IgD-negative memory B cell (primary cell): ENCODE measurements at regions not wholly inside any gene's neighbourhood (a gene's known extent, or its start where the extent isn't known, plus 50 kb on each side); places are given as distances from the start of the nearest gene placed in this dataset.
"Not testable (repeated sequence)": the region's sequence is repeated elsewhere in the genome, so short reads cannot be mapped to it uniquely, and the experiment has no call there.

Experiments used
- H3K27ac Mint-ChIP-seq, 3 donors: one replicate each; pipeline ENCODE4 v1.8.0; 2020 to 2022; ENCODE audit warnings: mild to moderate bottlenecking in 3 of 3, mixed read lengths in 3 of 3, moderate library complexity in 1 of 3
- H3K27me3 Mint-ChIP-seq: one replicate; pipeline ENCODE4 v1.8.0; 2021; ENCODE audit warnings: mixed read lengths
- H3K36me3 Mint-ChIP-seq: one replicate; pipeline ENCODE4 v1.8.0; 2020; ENCODE audit warnings: mild to moderate bottlenecking, mixed read lengths
- H3K4me1 Mint-ChIP-seq, 3 donors: one replicate each; pipeline ENCODE4 v1.8.0; 2020 to 2022; ENCODE audit warnings: mixed read lengths in 3 of 3, mild to moderate bottlenecking in 1 of 3
- H3K4me3 Mint-ChIP-seq, 4 donors: one replicate each; pipeline ENCODE4 v1.8.0; 2020 to 2022; ENCODE audit warnings: mild to moderate bottlenecking in 4 of 4, mixed read lengths in 4 of 4, moderate library complexity in 3 of 4
- H3K9me3 Mint-ChIP-seq, 3 donors: one replicate each; pipeline ENCODE4 v1.8.0; 2020 to 2021; ENCODE audit warnings: mixed read lengths in 3 of 3, mild to moderate bottlenecking in 1 of 3

GRCh38 chr5:130337179-130337888 is 433.1 kb downstream of the CHSY3 start:
- Mint-ChIP-seq H3K27me3 (no peaks in the 10 kb centered on the region), H3K36me3 (no peaks in the 10 kb centered on the region), H3K9me3 (peaks cover 0 to 5% (median 0%) of the 10 kb centered on the region in 3 donors), H3K4me3 (no peak overlapping the region), H3K27ac (no peak overlapping the region), H3K4me1 (no peaks in the 10 kb centered on the region)

DNA sequence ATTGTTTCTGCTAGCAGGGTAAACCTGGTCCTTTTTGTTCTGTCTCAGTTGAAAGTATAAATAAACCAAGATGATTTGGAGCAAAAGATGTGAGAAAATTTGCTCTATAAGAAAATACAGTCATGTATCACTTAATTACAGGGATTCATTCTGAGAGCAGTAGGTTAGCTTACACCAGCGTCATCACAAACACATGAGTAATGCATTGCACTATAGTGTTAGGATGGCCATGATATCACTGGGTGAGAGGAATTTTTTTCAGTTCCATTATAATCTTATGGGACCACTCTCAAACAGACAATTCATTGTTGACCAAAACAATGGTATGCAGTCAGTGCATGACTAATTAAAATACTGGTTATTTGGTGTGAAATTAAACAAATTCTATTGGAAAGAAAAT is 430.9 kb downstream of the CHSY3 start:
- Mint-ChIP-seq H3K36me3 (no peaks in the 10 kb centered on the region), H3K27me3 (no peaks in the 10 kb centered on the region), H3K4me3 (no peak overlapping the region), H3K9me3 (peaks cover 0 to 9% (median 2%) of the 10 kb centered on the region in 3 donors), H3K4me1 (no peaks in the 10 kb centered on the region), H3K27ac (no peak overlapping the region)

DNA sequence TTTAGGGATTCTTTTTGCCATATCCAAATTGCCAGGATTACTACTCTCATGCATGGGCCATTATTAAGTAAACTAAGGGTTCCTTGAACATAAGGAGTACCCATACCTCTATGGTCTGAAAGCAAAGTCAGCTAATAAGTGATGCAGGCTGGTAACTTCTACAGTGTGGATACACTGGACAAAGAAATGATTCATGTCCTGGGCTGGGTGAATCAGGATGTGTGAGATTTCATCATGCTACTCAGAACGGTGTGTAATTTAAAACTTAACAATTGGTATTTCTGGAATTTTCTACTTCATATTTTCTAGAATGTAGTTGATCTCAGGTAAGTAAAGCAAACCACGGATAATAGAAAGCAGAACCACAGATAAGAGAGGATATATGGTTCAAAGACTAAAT is 428.8 kb downstream of the CHSY3 start:
- Mint-ChIP-seq H3K27ac (peak overlapping the region in 1 of 3 donors; percentile 1), H3K36me3 (peaks cover 4% of the 10 kb centered on the region), H3K27me3 (no peaks in the 10 kb centered on the region), H3K4me1 (no peaks in the 10 kb centered on the region), H3K9me3 (peaks cover 2 to 20% (median 5%) of the 10 kb centered on the region in 3 donors), H3K4me3 (no peak overlapping the region)

DNA sequence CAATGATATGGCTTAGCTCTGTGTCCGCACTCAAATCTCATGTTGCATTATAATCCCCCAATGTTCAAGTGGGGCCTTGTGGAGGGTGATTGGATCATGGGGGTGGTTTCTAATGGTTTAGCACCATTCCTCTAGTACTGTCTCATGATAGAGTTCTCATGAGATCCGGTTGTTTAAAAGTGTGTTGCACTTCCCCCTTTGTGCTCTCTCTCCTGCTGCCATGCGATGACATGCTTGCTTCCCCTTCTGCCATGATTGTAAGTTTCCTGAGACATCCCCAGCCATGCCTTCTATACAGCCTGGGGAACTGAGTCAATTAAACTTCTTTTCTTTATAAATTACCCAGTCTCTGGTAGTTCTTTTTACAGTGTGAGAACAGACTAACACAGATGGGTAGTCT is 427.1 kb downstream of the CHSY3 start:
- Mint-ChIP-seq H3K36me3 (peaks cover 4% of the 10 kb centered on the region), H3K4me3 (no peak overlapping the region), H3K9me3 (peaks cover 3 to 28% (median 6%) of the 10 kb centered on the region in 3 donors), H3K4me1 (no peaks in the 10 kb centered on the region), H3K27me3 (no peaks in the 10 kb centered on the region), H3K27ac (no peak overlapping the region)

DNA sequence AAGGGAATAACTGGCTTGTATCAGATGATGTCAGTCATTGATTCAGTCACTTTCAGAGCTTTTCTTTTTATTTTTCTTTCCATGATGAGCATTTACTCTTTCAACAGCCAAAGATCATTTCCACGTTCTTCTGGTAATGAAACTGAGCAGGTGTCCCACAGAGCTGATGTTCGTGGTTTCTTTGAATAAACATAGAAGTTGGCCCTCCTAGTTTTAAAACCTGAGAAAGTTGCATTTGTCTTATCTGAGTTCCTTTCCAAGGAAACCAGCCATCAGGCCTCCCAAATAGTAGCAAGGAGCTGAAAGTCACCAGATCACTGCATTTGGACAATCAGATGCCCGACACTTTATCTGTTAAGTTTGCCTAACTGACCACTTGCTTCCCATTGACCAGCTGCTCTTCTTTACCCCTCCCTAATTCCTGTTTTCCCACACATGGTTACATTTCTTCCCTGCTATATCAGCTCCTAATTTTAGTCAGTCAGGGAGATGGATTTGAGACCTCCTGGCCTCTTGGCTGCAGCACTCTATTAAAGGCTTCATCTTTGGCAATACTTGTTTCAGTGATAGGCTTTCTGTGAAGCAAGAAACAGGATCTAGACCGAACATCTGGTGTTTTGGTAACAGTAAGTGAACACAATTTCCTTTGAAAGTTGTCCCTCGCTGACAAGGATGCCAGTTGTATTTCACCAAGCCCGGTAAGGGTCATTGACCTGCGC is 420.8 kb downstream of the CHSY3 start:
- peaks cover 5% of the 10 kb centered on the region for H3K36me3 Mint-ChIP-seq
- H3K4me1 Mint-ChIP-seq = peaks cover 6 to 18% (median 14%) of the 10 kb centered on the region in 3 donors
- H3K27me3 Mint-ChIP-seq = no peaks in the 10 kb centered on the region
- H3K4me3 Mint-ChIP-seq = peak overlapping the region in 1 of 4 donors; percentile 77
- H3K9me3 Mint-ChIP-seq = peaks cover 12 to 41% (median 18%) of the 10 kb centered on the region in 3 donors
- no peak overlapping the region for H3K27ac Mint-ChIP-seq

DNA sequence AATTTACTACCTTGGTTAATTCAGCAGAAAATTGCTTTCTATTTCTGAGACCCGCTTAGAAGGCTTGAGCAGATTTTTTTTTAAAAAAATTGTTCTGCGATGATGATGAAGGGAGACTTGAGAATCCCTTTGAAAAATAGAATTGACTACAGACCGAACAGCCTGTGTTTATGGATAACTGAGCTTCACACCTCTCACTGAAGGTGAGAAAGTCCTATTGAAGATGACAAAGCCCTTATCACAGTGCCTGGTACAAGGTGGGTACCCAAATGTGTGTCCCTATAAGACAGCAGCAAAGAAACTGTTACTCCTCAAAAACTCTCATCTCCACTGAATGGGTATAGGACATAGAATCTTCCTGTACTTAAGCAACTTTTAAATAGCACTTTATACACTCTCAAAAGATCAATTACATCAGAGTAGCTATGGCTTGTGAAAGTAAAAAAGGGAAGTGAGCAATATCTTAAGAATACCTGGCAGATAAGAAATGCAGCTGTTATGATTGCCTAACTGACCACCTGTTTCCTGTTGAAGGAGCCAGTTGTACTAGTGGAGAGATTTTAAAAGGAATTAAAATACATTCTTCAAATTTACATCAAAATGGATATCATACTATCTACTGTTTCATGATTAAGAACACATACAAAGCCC is 419.7 kb downstream of the CHSY3 start:
- peaks cover 6 to 18% (median 14%) of the 10 kb centered on the region in 3 donors for H3K4me1 Mint-ChIP-seq
- peaks cover 12 to 34% (median 15%) of the 10 kb centered on the region in 3 donors for H3K9me3 Mint-ChIP-seq
- H3K27ac Mint-ChIP-seq = peak overlapping the region; percentile 1 to 55 (median 41)
- no peaks in the 10 kb centered on the region for H3K27me3 Mint-ChIP-seq
- peaks cover 4% of the 10 kb centered on the region for H3K36me3 Mint-ChIP-seq
- H3K4me3 Mint-ChIP-seq = peak overlapping the region in 2 of 4 donors; percentile 6 to 77

- no peaks in the 10 kb centered on the region for H3K27me3 Mint-ChIP-seq
- H3K4me1 Mint-ChIP-seq = peaks cover 6 to 18% (median 14%) of the 10 kb centered on the region in 3 donors
- no peak overlapping the region for H3K27ac Mint-ChIP-seq
- H3K4me3 Mint-ChIP-seq = no peak overlapping the region
- H3K36me3 Mint-ChIP-seq = peaks cover 4% of the 10 kb centered on the region
- H3K9me3 Mint-ChIP-seq = peaks cover 10 to 26% (median 11%) of the 10 kb centered on the region in 3 donors
Measured at GRCh38 chr5:130321931-130322330, 417.7 kb downstream of the CHSY3 start.

DNA sequence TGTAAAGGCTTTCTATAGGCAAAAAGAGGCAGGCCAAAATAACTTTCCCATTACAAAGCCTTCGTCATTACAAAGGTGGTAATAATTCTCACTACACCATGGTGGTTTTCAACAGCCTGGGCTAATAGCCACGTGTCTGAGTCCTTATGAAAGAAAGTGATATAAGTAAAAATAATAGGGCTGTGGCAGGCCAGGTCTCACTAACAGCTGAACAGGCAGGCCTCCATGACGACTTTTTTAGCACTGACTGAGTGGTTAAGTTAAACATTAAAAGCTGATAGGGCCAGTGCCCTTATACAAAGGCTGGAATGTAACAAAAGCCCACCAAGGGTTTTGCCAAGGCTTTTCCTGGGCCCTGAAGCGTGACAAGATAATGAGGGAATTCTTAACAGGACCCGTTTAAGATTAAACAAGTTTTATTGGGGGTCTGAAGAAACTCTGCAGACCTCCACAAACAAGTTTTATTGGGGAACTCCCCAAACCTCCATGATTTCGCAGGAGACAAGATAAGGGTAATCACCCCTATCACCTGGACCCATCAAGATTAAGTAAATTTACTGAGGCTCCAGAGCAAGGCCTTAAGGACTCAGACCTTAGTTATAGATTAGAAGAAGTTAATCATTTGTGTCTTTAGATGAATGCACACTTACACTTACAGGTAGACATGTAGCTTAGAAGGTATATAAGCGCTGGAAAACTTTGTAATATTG is 412.9 kb downstream of the CHSY3 start:
- Mint-ChIP-seq H3K9me3 (peaks cover 9 to 21% (median 16%) of the 10 kb centered on the region in 3 donors), H3K27ac (no peak overlapping the region), H3K36me3 (peaks cover 2% of the 10 kb centered on the region), H3K4me3 (no peak overlapping the region), H3K4me1 (peaks cover 0 to 3% (median 2%) of the 10 kb centered on the region in 3 donors), H3K27me3 (no peaks in the 10 kb centered on the region)

- Mint-ChIP-seq H3K36me3 (no peaks in the 10 kb centered on the region), H3K27ac (no peak overlapping the region), H3K4me3 (no peak overlapping the region), H3K9me3 (peaks cover 0 to 2% (median 0%) of the 10 kb centered on the region in 3 donors), H3K27me3 (peaks cover 1% of the 10 kb centered on the region), H3K4me1 (no peaks in the 10 kb centered on the region)
Measured at GRCh38 chr5:130295235-130295634, 391.0 kb downstream of the CHSY3 start.

GRCh38 chr5:130294798-130295197 is 390.5 kb downstream of the CHSY3 start:
- H3K27me3 Mint-ChIP-seq, H3K27ac Mint-ChIP-seq, H3K36me3 Mint-ChIP-seq, H3K4me1 Mint-ChIP-seq, H3K9me3 Mint-ChIP-seq: not testable (repeated sequence)
- H3K4me3 Mint-ChIP-seq = peak overlapping the region in 1 of 4 donors; percentile 15

- Mint-ChIP-seq H3K27ac (no peak overlapping the region), H3K9me3 (peaks cover 0 to 2% (median 0%) of the 10 kb centered on the region in 3 donors), H3K4me1 (no peaks in the 10 kb centered on the region), H3K36me3 (no peaks in the 10 kb centered on the region), H3K27me3 (peaks cover 2% of the 10 kb centered on the region), H3K4me3 (no peak overlapping the region)
Measured at GRCh38 chr5:130290219-130290618, 386.0 kb downstream of the CHSY3 start.

DNA sequence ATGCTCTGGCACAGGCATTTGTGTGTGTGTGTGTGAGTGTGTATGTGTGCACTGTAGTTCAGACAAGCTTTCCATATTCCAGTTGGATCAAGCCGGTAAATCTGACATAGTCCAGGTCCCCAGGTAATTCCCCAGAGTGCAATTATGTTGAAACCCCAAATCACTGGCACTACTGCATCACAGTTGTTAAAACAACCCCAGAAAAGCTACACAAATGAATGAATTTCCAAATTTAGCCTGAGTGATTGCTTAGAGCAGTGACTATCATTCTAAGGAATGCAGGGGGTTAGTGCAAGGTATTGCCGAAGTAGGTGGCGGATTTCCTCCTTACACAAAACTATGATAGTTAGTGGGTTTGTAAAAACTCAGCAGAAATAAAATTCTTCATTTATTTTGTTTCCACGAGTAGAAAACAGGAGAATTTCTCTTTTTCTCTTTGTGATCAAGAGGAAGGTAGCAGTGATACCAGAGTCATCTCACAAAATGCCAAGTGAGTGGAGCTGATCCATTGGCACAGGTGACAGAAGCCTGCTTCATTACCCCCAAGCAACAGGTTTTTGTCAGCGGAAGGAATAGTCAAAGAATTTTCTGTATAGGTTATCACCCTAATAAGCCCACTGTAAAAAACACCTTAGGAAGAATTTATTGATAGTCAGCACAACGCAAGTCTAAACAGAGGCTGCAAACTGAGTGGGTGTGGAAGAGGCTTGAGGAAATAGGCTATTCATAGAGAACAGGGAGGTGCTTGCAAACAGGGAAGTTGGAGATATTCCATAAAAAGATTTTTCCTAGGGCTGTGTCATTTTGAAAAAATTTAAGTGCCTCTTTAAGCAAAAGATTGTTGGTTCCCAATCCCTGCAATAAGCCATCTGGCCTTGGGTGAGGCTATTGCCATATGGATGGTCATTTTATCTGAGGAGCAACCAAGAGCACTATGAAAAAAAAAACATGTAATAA is 385.1 kb downstream of the CHSY3 start:
- Mint-ChIP-seq H3K9me3 (peaks cover 0 to 2% (median 0%) of the 10 kb centered on the region in 3 donors), H3K4me3 (no peak overlapping the region), H3K27me3 (peaks cover 3% of the 10 kb centered on the region), H3K4me1 (no peaks in the 10 kb centered on the region), H3K36me3 (no peaks in the 10 kb centered on the region), H3K27ac (no peak overlapping the region)

DNA sequence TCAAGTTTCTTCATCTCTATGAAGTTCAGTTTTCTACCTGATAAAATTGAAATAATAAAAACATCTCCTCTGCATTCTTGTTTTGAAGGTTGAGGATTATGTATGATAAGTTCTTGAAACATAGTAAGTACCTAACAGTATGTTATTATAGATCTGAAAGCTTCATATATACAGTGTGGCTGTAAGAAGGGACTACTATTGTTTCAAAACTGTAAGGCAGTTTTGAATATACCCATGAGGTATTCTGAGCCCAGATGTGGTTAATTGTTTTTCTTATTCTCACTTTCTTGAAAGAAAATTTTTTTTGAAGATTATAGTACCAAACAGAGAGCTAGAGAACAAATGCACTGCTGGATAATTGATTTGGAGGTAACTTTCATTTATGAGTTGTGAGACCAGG is 383.2 kb downstream of the CHSY3 start:
- H3K36me3 Mint-ChIP-seq = no peaks in the 10 kb centered on the region
- H3K27ac Mint-ChIP-seq = no peak overlapping the region
- H3K4me3 Mint-ChIP-seq = no peak overlapping the region
- H3K4me1 Mint-ChIP-seq = no peaks in the 10 kb centered on the region
- H3K9me3 Mint-ChIP-seq = peaks cover 0 to 2% (median 0%) of the 10 kb centered on the region in 3 donors
- H3K27me3 Mint-ChIP-seq = peaks cover 3% of the 10 kb centered on the region

GRCh38 chr5:130286971-130287370 is 382.7 kb downstream of the CHSY3 start:
- no peak overlapping the region for H3K27ac Mint-ChIP-seq
- peaks cover 0 to 2% (median 0%) of the 10 kb centered on the region in 3 donors for H3K9me3 Mint-ChIP-seq
- H3K36me3 Mint-ChIP-seq = no peaks in the 10 kb centered on the region
- peaks cover 2% of the 10 kb centered on the region for H3K27me3 Mint-ChIP-seq
- H3K4me1 Mint-ChIP-seq = no peaks in the 10 kb centered on the region
- no peak overlapping the region for H3K4me3 Mint-ChIP-seq
